ENCODE measurements at regions not wholly inside any gene's neighbourhood (a gene's known extent, or its start where the extent isn't known, plus 50 kb on each side); places are given as distances from the start of the nearest gene placed in this dataset.

GRCh38 chr2:128455721-128456050 lies 137.0 kb upstream of the HS6ST1 start:
- TF ChIP-seq CTCF (IDR thresholded peaks at IDR 0.05) (no peak), POLR2A (IDR thresholded peaks at IDR 0.05) (no peak)
